ENCODE measurements at regions not wholly inside any gene's neighbourhood (a gene's known extent, or its start where the extent isn't known, plus 50 kb on each side); places are given as distances from the start of the nearest gene placed in this dataset.

GRCh38 chr5:4366628-4367027 is 771.0 kb downstream of the IRX1 start:
- 73 to 78% methylated on average over 5 of the region's 5 CpGs for WGBS, 2 donors
- intact Hi-C loops (cut with DNase I) = no loop called here
- no peak overlapping the region for H3K27ac ChIP-seq
- no peaks in the 10 kb centered on the region for H3K9me3 ChIP-seq
- no peaks in the 10 kb centered on the region for H3K4me1 ChIP-seq
- H3K27me3 ChIP-seq = no peaks in the 10 kb centered on the region
- H3K4me3 ChIP-seq = no peak overlapping the region
- no peaks in the 10 kb centered on the region for H3K36me3 ChIP-seq
- no peak for DNase-seq
- no peak for TF ChIP-seq POLR2A (IDR thresholded peaks at IDR 0.05)
- TF ChIP-seq, protein P1, sequence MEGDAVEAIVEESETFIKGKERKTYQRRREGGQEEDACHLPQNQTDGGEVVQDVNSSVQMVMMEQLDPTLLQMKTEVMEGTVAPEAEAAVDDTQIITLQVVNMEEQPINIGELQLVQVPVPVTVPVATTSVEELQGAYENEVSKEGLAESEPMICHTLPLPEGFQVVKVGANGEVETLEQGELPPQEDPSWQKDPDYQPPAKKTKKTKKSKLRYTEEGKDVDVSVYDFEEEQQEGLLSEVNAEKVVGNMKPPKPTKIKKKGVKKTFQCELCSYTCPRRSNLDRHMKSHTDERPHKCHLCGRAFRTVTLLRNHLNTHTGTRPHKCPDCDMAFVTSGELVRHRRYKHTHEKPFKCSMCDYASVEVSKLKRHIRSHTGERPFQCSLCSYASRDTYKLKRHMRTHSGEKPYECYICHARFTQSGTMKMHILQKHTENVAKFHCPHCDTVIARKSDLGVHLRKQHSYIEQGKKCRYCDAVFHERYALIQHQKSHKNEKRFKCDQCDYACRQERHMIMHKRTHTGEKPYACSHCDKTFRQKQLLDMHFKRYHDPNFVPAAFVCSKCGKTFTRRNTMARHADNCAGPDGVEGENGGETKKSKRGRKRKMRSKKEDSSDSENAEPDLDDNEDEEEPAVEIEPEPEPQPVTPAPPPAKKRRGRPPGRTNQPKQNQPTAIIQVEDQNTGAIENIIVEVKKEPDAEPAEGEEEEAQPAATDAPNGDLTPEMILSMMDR (IDR thresholded peaks at IDR 0.05) = no peak

DNA sequence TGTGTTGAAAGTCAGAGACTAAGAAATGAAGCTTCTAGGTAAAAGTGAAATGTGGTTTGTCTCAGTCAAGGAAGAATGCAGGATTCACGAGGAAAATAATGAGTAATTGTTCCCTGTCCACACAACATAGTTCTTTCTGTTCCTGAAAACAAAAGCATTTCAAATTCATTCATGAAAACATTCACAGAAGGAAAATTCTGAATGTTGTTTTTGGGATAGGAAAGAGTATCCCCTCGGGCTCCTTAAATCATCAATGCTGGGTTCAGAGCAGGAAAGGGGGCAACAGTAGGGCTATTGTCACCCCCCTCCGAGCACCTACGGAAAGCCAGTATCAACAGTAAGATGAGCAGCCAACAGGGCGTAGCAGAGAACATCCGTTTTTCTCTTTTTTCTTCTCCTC is 769.9 kb upstream of the ADAMTS16 start:
- 62 to 65% methylated on average over 6 of the region's 6 CpGs for WGBS, 2 donors
- no peak overlapping the region for H3K4me3 ChIP-seq
- intact Hi-C loops (cut with DNase I) = no loop called here

GRCh38 chr5:4372481-4372880 is 767.6 kb upstream of the ADAMTS16 start:
- TF ChIP-seq, protein P1 (IDR thresholded peaks at IDR 0.05) = no peak
- no peak for TF ChIP-seq POLR2A (IDR thresholded peaks at IDR 0.05)
- intact Hi-C loops (cut with DNase I) = no loop called here
- no peak overlapping the region for H3K27ac ChIP-seq
- H3K4me3 ChIP-seq = no peak overlapping the region
- H3K27me3 ChIP-seq = no peaks in the 10 kb centered on the region
- no peak for DNase-seq
- no peaks in the 10 kb centered on the region for H3K36me3 ChIP-seq
- WGBS, 2 donors = 67 to 79% methylated on average over 1 of the region's 1 CpG
- no peaks in the 10 kb centered on the region for H3K4me1 ChIP-seq
- no peaks in the 10 kb centered on the region for H3K9me3 ChIP-seq

More for the DNA sequence above, 769.9 kb upstream of the ADAMTS16 start:
- H3K4me1 ChIP-seq = no peaks in the 10 kb centered on the region
- TF ChIP-seq, protein P1 (IDR thresholded peaks at IDR 0.05) = no peak
- H3K36me3 ChIP-seq = no peaks in the 10 kb centered on the region
- H3K9me3 ChIP-seq = no peaks in the 10 kb centered on the region
- no peak for DNase-seq
- no peak overlapping the region for H3K27ac ChIP-seq
- H3K27me3 ChIP-seq = no peaks in the 10 kb centered on the region

DNA sequence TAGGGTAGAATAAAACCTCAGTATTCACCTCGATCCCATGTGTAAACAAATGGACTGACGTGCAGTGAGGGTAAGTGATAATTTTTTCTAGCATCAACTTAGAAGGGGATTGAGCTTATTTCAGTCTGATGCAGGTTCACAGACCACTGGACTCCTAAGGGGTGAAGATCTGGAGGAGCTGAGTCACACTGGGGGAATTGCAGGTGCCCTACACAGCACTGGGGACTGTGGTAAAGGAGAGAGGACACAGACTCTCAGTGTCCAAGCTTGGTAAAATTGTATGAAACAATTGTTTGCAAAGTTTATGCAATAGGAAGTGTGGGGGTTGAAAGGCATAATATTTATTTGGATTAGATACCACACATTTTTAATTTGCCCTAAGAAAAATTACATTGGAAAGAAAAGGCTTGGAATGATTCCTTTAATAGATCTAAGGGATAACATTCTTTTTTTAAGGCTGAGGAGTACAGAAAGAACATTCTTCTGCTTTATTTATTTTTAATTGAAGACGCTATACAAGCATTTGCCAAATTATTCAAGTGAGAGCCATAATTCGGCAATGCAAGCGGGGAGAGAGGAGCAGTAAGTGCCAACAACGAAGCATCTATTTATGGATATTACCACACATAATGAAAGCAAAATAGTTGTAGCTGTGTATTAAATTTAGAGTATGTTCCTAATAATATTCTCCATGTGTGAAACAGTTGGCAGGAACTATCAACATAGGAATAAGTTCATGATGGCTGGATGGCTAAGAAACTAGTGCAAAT is 766.9 kb upstream of the ADAMTS16 start:
- Histone ChIP-seq H3K9me3 (no peaks in the 10 kb centered on the region), H3K36me3 (no peaks in the 10 kb centered on the region), H3K27me3 (no peaks in the 10 kb centered on the region), H3K27ac (no peak overlapping the region), H3K4me3 (no peak overlapping the region), H3K4me1 (no peaks in the 10 kb centered on the region)
- no peak for DNase-seq
- TF ChIP-seq, protein P1 (IDR thresholded peaks at IDR 0.05) = no peak
- no peak for TF ChIP-seq POLR2A (IDR thresholded peaks at IDR 0.05)
- 59 to 76% methylated on average over 6 of the region's 6 CpGs for WGBS, 2 donors
- intact Hi-C loops (cut with DNase I) = no loop called here

DNA sequence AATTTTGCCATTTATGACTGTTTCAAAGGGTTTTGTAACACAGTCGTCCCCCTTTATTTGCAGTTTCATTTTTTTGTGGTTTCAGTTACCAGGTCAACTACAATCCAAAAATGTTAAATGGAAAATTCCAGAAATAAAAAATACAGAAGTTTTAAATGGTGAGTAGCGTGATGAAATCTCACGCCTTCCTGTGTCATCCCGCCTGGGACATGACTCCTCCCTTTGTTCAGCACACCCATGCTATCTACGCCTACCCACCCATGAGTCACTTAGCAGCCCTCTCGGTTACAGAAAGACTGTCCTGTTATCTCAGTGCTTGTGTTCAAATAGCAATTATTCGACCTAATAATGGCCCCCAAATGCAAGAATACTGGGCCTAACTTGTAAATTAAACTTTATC is 765.3 kb upstream of the ADAMTS16 start:
- no peaks in the 10 kb centered on the region for H3K27me3 ChIP-seq
- 63 to 69% methylated on average over 7 of the region's 7 CpGs for WGBS, 2 donors
- no peaks in the 10 kb centered on the region for H3K36me3 ChIP-seq
- no peaks in the 10 kb centered on the region for H3K9me3 ChIP-seq
- H3K4me1 ChIP-seq = no peaks in the 10 kb centered on the region
- H3K27ac ChIP-seq = no peak overlapping the region
- TF ChIP-seq, protein P1 (IDR thresholded peaks at IDR 0.05) = no peak
- no peak for TF ChIP-seq POLR2A (IDR thresholded peaks at IDR 0.05)
- intact Hi-C loops (cut with DNase I) = no loop called here
- H3K4me3 ChIP-seq = no peak overlapping the region
- no peak for DNase-seq

All from esophagus squamous epithelium (tissue), 5 donors.